ENCODE measurements at regions not wholly inside any gene's neighbourhood (a gene's known extent, or its start where the extent isn't known, plus 50 kb on each side); places are given as distances from the start of the nearest gene placed in this dataset.
"Not testable (repeated sequence)": the region's sequence is repeated elsewhere in the genome, so short reads cannot be mapped to it uniquely, and the experiment has no call there.

- not testable (repeated sequence) for H3K4me3 ChIP-seq (ENCODE audit: low read depth, low read length); DNase-seq (ENCODE audit: low read depth)
Observed at GRCh38 chr16:29212084-29213027, 194.2 kb downstream of the NPIPB11 start.

GRCh38 chr16:29211456-29211855 is 195.1 kb downstream of the NPIPB11 start:
- H3K4me3 ChIP-seq (ENCODE audit: low read depth, low read length); DNase-seq (ENCODE audit: low read depth): not testable (repeated sequence)

GRCh38 chr16:29210299-29211150 is 196.0 kb downstream of the NPIPB11 start:
- H3K4me3 ChIP-seq (ENCODE audit: low read depth, low read length): not testable (repeated sequence)

DNA sequence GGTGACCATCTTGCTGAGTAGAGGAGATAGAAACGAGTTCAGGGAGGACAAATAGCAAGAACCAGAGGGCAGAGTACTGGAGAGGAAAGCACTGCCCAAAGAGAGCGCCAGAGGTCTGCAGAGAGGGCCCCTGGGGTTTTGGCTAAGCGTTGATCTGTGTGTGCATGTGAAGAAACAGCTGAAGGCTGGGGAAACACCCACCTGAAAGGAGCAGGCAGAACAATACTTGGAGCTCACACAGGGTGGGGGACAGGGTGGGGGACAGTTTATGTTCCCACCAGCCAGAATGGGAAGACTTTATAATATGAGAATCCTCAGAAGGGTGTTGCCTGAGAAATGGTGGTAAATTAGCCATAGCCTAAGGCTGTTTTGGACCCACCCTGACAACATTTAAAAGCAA is 200.4 kb downstream of the NPIPB11 start:
- not testable (repeated sequence) for DNase-seq (ENCODE audit: low read depth); H3K4me3 ChIP-seq (ENCODE audit: low read depth, low read length)

More at GRCh38 chr16:29210299-29211150, 196.0 kb downstream of the NPIPB11 start:
- DNase-seq (ENCODE audit: low read depth): not testable (repeated sequence)

GRCh38 chr16:29205151-29205550 is 201.4 kb downstream of the NPIPB11 start:
- not testable (repeated sequence) for DNase-seq (ENCODE audit: low read depth); H3K4me3 ChIP-seq (ENCODE audit: low read depth, low read length)

- H3K4me3 ChIP-seq (ENCODE audit: low read depth, low read length): no peak overlapping the region
- TF ChIP-seq CTCF (IDR thresholded peaks at IDR 0.05; ENCODE audit: insufficient read depth, low read depth, low read length): no peak
- DNase-seq (ENCODE audit: low read depth): no peak
Observed at GRCh38 chr16:29204806-29205135, 201.7 kb downstream of the NPIPB11 start.

GRCh38 chr16:29203933-29204805 is 202.3 kb downstream of the NPIPB11 start:
- not testable (repeated sequence) for H3K4me3 ChIP-seq (ENCODE audit: low read depth, low read length); DNase-seq (ENCODE audit: low read depth)

DNA sequence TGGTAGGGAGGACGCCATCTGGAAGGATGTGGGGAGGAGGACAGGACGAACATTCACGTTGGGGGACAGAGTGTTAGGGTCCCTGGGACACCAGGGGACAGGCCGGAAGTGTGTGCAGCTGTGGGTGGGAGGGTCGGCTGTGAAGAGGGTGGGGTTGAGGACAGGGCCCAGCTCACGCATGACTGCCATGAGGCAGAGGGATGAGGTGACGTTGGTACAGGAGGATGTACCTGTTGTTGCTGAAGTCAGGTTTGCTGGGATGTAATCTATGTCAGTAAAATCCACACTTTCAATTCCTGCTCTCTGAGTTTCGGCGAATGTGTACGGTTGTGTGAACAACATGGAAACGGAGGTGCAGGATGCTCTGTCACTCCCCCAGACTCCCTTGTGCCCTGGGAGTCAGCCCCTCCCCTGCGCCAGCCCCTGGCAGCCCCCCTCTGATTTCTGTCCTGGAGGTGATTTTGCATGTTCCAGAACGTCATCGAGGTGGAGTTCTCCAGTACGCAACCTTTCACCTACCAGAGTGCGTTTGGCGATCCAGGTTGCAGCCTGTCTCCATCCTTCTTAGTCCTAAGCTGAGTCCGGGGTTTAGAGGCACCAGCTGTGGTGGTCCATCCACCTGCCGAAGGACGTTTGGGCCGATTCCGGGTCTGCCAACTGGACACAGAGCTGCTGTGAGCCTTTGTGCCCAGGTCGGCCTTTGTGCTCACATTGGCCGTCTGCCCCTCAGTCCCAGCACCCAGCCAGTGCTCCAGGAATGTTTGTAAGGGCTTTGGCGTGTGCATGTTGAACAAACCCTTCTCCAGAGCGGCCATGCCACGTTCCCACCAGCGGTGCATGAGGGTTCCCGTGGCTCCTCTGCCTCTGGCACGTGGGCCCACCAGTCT is 203.2 kb downstream of the NPIPB11 start:
- H3K4me3 ChIP-seq (ENCODE audit: low read depth, low read length); DNase-seq (ENCODE audit: low read depth): not testable (repeated sequence)

- DNase-seq (ENCODE audit: low read depth); H3K4me3 ChIP-seq (ENCODE audit: low read depth, low read length): not testable (repeated sequence)
Observed at GRCh38 chr16:29202642-29203041, 203.9 kb downstream of the NPIPB11 start.

DNA sequence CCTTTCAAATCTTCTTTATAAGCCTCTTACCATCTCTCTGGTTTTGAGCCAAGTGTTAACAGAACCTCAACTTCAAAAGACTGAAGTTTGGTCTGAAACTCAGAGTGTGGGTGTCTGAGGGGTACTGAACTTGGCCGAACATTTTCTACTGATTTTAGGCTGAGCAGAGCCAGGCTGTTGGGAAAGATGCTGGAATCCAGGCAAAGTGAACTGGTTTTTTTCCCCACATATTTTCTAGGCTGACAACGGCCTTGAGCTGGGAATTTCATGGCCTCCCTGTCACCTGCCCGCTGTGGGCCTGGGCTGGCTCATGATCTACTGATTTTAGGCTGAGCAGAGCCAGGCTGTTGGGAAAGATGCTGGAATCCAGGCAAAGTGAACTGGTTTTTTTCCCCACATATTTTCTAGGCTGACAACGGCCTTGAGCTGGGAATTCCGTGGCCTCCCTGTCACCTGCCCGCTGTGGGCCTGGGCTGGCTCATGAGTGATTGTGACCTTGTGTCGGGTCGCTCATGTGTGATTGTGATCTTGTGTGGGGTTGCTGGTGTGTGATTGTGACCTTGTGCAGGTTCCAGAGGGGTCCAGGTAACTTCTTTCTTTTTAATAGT is 204.4 kb downstream of the NPIPB11 start:
- DNase-seq (ENCODE audit: low read depth): peak; percentile 60
- H3K4me3 ChIP-seq (ENCODE audit: low read depth, low read length): not testable (repeated sequence)

GRCh38 chr16:29201296-29202024 is 205.1 kb downstream of the NPIPB11 start:
- not testable (repeated sequence) for H3K4me3 ChIP-seq (ENCODE audit: low read depth, low read length)
- peak; percentile 44 for DNase-seq (ENCODE audit: low read depth)

DNA sequence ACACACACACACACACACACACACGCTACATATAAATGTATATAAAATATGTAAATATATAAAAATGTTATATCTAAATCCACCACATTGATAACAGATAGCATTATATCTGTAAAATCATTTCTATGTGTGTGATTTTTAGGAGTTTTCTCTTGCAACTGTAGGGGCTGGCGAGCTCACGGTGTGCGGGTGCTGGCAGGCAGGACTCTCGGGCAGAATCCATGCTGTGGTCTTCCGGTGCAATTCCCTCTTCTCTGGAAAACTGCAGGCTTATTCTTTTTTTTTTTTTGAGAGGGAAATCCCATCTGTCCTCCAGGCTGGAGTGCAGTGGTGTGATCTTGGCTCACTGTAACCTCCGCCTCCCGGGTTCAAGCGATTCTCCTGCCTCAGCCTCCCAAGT is 205.8 kb downstream of the NPIPB11 start:
- not testable (repeated sequence) for DNase-seq (ENCODE audit: low read depth); H3K4me3 ChIP-seq (ENCODE audit: low read depth, low read length)

- not testable (repeated sequence) for H3K4me3 ChIP-seq (ENCODE audit: low read depth, low read length)
- DNase-seq (ENCODE audit: low read depth): peak; percentile 85
Observed at GRCh38 chr16:29200135-29200601, 206.3 kb downstream of the NPIPB11 start.

DNA sequence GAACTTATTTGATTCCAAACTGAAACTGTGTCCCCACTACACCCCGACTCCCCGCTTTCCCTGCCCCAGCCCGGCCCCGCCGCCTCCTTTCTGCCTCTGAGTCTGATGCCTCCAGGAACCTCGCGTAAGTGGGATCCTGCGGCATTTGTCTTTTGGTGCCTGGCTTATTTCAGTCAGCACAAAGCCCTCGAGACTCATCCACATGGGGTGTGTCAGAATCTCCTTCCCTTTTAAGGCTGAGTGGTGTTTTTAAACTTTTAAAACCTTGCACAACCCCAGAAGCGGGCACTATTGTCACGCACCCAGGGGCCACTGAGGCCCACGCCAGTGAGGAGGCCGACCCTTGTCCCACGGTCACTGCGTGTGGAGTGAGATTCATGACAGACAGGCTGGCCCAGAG is 206.9 kb downstream of the NPIPB11 start:
- not testable (repeated sequence) for H3K4me3 ChIP-seq (ENCODE audit: low read depth, low read length)
- peak; percentile 86 for DNase-seq (ENCODE audit: low read depth)

Measured in fibroblast of villous mesenchyme (primary cell).